Activated CD8-positive, alpha-beta memory T cell treated with anti-CD3 and anti-CD28 coated beads for 36 hours (primary cell): ENCODE measurements at regions not wholly inside any gene's neighbourhood (a gene's known extent, or its start where the extent isn't known, plus 50 kb on each side); places are given as distances from the start of the nearest gene placed in this dataset.

Experiments
- CTCF ChIA-PET: fragments of 350-600 bp; sonication (Branson Sonifier 250); formaldehyde crosslinking; loops from one replicate; lab custom pipeline; 2021; ENCODE audit warnings: antibody characterized with exemption; lab: Charles Lee
- POLR2A ChIA-PET: fragments of 350-600 bp; sonication (Branson Sonifier 250); formaldehyde crosslinking; loops from one replicate; lab custom pipeline; 2021; ENCODE audit warnings: antibody characterized with exemption; lab: Charles Lee

DNA sequence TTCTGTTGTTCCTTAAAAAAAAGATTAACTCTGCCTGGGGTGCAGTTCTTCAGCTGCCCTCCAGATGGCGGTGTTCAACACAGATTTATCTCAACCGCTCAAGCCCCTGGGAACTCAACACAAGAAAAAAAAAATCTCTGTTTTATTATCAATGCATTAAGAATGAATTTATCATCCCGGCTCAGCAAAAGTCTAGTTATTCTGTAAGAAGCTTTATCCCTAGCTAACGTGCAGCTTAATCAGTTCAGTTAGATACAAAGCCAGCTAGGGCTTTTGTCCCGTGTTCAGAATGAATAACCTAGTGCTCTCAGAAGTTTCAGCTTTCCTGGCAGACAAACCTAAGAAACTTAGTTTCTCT lies 475.9 kb upstream of the CCL2 start:
- ChIA-PET CTCF (interaction anchor here (0.7 to 3.3 kb wide), 4 partner anchors 13 to 405 kb away, joined by 3 to 15 read pairs (median 3); no protein-coding TSS in a partner anchor), POLR2A (no interaction called here)

DNA sequence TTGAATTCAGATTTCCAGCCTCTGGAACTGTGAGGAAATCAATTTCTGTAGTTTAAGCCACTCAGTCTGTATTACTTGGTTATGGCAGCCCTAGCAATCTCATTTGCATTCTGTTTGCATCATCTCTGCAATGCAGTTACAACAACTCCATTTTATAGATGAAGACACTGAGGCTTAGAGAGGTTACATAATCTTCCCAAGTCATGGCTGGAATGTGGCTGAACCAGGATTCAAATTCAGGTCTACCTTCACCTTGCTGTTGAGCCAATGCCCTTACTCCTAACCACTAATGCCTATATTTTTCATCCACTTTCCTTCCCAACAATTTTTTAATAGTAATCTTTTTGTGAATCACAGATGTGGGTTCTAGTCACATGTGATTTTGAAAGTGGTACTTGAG lies 469.8 kb upstream of the CCL2 start:
- ChIA-PET POLR2A (no interaction called here), CTCF (no interaction called here)

DNA sequence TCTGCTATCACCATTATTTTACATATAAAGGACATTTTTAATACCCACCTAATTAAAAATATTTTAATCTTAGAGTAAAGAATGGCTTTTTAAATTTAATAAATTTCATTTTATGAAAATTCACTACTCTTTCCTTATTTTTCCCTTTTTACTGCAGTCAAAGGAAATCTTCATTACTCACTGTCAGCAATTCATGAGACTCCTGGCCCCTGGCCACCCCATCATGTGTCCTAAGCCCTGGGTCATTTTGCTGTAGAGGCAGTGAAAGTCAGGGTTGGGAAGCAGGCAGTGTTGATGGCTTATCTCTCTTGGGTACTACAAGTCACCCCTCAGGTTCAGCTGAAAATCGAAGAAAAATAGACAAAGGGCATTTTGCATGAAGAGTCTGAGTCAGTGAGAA lies 468.6 kb upstream of the CCL2 start:
- ChIA-PET CTCF (no interaction called here), POLR2A (no interaction called here)

DNA sequence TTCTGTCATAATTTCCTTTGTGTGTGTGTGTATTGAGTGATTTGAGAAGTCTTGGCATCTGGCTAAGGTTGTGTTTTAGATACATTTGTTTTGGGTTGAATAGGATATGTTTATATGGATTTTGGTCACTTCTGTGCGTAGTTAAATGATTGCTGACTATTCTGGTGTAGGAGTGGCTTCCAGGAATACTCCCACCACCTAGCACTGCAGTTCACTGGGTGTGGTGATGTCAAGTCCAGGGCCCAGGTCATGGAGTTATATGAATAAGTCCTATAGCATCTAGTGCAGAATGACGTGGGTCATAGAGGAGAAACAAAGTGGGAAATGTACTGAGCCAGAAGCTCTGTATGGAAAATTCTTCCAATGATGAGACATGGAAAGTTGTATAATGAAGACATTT lies 465.4 kb upstream of the CCL2 start:
- ChIA-PET CTCF (interaction anchor here (0.5 kb wide), 1 partner anchor 10 kb away, joined by 3 read pairs; no protein-coding TSS in a partner anchor), POLR2A (no interaction called here)

DNA sequence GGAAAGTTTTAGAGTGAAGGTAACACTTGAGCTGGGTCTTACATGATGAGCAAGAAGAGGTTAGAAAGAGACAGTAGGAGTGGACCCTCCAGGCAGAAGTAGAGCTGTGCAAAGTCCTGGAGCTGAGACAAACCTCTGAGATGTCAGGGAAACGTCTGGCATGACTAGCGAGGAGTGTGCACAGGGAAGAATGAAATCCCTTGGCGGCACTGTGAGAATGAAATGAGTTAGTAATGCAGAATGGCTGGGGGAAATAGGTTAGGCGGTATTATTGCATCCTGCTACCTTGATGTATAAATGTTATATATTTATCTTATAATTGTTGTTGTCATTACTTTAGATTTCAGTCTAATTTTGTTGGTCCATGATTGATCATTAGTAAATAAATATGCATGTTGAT lies 457.9 kb upstream of the CCL2 start:
- POLR2A ChIA-PET: no interaction called here
- CTCF ChIA-PET: no interaction called here

DNA sequence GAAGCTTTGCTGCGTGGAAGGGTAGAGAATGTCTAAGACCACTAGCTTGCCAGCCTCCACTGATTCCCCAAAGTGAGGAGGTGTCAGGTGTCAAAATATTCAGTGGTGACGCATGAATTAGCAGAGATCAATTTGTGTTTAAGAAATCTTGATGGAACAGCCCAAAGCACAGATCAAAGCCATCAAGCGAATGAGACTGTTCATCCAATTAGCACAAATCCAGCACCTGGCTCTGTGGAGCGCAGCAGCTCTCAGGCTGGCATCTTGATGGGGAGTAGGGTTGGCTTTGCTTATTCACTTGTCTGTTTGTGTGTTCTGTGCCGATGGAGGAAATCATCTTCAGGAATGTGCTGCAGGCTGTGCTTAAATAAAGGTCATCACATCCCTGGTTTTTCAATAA lies 456.8 kb upstream of the CCL2 start:
- ChIA-PET CTCF (no interaction called here), POLR2A (no interaction called here)

DNA sequence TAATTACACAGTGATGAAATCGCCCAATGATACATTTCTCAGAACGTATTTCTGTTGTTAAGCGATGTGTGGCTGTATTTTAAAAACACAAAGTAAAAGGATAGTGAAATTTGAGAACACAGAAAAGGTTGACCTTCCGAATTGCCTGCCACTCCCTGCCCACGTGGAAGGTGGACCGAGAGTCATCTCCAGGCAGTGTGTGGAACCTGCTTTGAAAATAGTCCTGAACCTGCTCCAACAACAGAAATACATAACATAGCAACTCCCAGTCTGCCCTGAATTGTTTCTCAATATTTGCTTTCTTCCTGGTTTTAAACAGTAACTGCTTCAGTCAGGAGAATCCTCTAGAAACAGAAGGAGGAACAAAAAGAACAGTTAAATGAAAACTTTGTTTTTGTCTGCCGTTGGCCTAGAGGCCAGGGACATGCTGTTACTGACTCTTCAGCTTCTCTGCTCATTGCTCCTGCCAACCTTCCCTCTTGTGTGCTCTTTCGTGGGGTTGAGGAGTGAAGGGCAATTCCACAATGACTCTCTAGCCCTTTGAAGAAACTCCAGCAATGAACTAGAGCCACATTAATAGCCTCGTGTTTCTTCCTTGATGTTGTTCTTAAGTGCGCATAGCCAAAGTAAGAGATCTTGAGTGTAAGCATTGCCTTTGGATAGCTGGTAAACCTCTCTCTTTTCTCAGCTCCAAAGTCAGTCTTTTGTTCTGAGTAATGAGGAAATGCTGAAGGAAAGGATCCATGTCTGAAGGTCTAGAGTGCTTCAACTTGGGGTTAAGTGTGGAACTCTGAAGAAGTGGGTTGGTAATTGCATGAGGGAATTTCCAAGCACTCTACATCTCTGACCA lies 452.5 kb upstream of the CCL2 start:
- ChIA-PET CTCF (no interaction called here), POLR2A (no interaction called here)

DNA sequence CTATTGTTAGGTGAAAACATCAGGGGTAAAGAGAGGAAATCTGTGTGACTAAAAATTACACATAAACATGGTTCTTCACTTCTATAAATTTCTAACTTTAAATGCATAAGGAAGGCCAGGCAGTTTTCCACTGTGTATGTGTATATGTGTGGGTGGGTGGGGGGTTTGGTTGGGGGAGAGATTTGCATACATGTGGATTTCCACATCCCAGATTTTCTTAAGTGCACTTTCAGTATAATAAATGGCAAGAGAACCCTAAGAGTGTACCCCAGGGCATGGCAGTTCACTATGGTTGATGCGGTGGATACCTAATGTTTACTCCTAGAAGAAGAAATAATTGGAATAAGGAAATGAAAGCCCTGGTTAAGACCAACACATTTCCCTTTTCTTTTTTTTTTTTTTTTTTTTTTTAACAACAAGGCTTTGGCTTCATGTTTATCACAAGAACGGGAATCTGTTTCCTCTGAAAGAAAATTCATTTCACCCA lies 451.8 kb upstream of the CCL2 start:
- ChIA-PET POLR2A (no interaction called here), CTCF (no interaction called here)

DNA sequence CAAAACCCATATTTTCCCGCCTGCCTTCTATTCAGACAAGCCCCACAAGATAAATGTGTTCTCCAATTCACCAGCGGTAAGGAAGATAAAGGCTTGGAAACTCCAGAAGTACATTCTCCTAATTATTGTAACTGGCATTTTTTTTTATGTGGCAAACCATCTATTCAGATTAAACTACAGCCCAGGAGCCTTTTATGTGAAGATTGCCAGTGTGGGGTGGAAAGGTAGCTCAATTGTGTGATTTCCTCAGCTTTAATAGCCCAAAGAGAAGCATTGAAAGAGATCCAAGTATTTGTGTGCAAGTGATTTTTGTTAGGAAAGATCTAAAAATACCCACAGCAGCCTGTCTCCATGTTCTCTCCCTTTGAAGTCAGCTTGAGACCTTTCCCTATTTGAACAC lies 451.4 kb upstream of the CCL2 start:
- CTCF ChIA-PET: no interaction called here
- POLR2A ChIA-PET: no interaction called here

DNA sequence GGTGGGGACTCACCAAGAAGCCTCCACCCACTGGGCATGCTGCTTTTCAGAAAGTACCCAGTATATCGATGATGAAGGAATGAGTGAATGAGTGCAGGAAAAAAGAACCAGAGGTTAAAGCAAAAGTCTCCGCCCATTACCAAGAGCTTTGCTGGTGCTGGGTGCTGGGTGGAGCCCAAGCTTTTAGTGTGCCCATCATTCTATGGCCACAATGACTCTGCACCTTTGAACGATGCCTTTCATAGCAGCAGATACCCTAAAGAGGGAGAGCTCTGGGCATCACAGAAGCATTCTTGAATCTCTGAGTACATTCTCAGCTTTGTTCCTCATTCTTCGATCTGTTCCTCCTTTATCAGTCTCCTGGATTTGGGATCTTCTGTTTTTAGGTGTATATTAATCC lies 450.7 kb upstream of the CCL2 start:
- POLR2A ChIA-PET: no interaction called here
- CTCF ChIA-PET: no interaction called here

DNA sequence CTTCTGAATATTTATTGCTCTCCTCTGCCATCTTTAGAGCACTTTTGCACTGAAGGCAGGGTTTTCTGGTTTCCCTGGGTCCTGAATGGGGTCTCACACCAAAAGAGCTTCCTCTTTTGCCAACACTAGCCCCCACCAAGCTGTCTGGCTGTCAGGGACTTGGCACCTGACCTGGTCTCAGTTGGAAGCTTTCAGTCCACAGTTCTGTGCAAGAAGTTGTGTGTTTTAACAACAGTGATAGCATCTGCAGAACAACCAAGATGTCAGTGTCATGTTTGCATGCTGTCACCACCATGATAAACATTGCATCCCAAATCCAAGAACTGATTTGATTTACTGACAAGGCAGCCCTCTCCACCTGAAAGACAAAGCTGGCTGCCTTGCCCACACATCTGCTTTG lies 448.5 kb upstream of the CCL2 start:
- CTCF ChIA-PET: no interaction called here
- POLR2A ChIA-PET: no interaction called here

DNA sequence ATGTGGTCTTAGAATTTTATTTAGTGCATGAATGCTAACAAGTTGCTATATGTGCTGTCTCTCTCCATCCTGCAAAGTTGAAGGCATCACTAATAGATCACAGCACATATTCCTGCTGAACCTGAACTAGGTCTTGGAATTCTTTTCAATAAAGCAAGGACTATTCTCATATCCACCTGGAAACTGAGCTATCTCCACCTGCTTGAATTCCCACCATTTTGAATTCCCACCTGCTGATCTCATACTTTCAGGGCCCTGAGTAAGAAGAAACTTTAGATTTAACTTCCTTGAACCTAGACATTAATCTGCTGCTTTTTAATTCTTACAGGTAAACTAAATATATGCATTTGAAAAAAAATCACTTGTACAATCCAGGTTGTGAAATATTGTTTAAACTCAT lies 445.3 kb upstream of the CCL2 start:
- CTCF ChIA-PET: no interaction called here
- POLR2A ChIA-PET: no interaction called here

DNA sequence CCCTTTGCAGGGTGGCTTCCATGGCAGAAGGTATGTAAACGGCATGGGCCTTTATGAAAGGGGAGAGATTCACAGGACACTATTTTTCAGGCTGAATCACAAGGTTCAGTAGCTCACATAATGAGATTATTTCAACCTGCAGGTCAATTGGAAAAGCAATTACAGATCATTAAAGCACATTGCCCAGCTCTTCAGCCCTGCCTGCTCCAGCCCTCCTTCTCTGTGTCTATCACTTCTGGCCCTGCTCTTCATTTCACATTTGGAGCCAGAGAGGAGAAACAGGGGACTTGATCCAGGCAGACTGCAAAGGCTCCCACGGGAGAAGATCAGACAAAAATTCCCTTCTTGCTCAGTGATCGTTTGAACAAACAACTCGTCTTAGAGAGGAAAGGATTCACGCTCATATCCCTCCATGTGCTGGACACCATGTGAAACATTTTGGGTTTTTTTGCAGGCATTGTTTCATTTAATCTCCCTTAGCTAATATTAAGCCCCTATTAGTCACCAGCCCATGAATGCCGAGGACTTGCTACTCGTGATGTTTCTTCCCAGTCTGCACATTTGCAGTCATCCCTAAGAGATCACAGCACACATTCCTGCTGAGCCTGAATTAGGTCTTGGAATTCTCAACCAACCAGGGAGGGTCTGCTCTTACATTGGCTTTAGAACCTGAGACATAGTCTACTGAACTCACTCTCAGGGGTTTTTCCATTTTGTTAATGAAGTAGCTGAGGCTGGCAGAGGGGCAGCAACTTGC lies 443.9 kb upstream of the CCL2 start:
- ChIA-PET POLR2A (no interaction called here), CTCF (no interaction called here)

DNA sequence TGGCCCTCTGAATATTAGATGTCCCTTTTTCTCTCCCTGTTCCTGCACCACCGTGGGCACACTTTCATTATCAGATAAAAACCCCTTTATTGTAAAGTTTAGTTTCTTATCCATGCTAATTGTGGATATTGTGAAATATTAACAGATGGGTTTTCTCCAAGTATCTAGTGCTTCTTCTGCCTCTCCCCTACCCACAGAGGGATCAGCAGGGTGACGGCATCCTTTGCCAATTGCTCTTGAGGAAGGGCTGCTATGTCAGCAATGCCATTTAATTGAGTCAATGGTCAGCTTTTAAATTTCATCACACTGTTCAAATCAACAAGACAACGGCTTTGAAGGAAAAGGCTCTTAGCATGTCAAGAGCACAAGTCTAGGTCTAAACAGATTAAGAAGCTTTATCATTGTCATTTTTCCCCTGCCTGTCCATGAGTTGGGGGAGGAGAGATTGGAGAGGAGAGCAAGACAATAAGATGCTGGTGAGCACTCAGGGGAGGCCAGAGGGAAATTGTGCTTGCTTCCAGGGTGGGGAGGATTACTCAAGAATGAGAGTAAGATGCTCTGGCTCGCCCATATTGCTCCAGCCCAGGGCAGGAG lies 443.0 kb upstream of the CCL2 start:
- POLR2A ChIA-PET: no interaction called here
- CTCF ChIA-PET: no interaction called here

DNA sequence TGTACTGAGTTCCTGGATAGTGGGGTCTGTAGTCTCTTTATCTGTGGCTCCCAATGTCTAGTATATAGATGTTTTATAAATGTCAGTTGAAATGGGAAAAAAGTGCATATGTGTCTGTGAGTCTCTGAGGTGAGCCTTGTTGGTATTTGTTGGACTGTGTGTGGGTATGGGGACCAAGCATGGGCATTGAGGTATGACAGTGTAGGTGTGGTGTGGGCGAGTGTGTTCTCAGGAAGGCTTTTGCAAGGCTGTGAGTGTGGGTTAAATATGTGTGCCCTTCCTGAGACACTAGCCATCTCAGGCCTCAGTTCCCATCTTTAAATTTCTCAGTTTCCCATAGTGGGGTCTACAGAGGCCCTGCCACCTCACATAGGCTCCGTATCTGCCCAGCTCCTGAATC lies 440.2 kb upstream of the CCL2 start:
- ChIA-PET CTCF (no interaction called here), POLR2A (no interaction called here)

DNA sequence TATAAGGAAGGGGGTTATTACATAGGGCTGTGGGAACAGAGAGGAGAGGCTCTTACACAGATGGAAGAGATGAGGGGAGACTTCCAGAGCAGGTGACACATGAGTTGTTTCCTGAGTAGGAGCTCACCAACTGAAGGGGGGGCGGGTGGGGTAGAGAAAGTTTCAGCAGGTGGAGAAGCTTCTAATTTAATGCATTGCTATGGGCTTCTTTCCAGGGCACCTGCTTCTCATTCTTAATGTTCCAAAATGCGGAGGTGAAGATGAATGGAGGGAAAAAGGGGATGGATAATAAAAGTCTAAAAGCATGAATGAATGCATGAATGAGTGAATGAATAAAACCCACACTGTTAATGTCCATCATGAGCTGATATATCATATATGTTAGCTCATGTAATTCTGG lies 439.0 kb upstream of the CCL2 start:
- ChIA-PET CTCF (no interaction called here), POLR2A (no interaction called here)

DNA sequence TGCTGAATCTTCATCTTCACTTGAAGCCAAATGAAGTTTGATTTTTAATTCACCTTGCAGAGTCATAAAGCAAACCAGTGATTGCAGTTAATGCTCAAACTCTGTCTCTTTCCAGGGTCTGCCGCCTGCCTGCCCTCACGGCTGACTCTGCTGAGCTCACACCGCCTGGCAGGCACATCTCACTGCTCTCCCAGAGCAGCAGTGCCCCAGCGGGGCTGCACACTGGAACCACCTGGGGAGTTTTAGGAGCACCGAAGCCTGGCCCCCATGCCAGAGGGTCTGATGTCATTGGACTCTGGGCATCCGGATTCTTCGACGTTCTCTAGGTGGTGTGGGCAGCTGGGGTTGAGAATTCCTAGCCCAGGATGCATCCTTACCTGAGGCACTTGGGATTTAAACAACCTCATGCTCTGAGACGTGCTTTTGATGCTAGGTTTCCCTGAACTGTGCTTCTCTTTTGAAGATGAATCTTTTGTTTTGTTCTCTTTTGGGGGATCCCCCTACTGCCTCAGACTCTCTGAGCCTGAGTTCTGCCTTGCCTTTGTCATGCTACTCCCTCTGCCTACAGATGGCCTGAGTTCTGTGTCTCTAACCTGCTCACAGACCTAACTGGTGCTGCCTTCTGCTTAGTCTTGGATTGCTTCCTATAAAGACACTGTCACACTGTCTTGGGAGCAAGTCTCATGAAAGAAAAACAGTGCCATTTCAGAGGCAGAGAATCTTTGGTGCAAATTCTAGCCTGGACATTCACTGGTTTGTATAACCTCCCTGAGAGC lies 438.1 kb upstream of the CCL2 start:
- POLR2A ChIA-PET: no interaction called here
- CTCF ChIA-PET: no interaction called here

DNA sequence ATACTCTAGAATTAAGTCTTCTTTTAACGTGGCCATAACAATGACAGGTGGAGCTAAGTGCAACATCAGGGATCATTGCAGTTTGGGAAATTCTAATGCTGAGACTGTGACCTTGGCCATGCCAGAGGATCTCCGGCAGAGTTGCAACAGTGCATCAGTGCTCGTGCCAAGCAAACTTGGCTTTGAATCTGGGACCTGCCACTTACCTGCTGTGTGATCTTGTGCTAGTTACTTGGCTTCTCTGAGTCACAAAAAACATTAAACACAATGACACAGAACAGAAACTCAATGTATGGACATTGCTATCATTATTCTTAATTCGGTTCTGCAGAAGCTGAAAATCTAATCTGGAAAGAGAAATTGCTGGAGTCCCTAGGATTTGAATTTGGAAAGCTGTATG lies 435.5 kb upstream of the CCL2 start:
- ChIA-PET CTCF (no interaction called here), POLR2A (no interaction called here)

DNA sequence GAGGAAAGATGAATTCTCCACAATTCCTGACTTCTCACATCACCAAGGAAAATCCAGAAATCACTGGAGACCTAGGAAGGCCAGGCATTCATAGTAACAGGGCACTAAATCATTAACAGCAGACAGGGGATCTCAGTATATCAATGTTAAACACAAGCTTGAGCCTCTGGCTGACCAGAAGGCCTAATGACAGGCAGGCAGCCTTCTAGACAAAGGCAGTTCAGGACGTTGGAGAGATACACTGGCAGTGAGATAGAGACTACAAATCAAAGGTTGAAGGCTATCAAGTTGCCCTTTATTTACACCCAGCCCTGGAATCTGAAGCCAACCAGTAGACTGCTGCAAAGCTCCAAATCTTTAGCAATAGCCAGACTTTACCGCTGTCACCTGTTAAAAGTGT lies 422.8 kb upstream of the CCL2 start:
- ChIA-PET CTCF (no interaction called here), POLR2A (no interaction called here)

DNA sequence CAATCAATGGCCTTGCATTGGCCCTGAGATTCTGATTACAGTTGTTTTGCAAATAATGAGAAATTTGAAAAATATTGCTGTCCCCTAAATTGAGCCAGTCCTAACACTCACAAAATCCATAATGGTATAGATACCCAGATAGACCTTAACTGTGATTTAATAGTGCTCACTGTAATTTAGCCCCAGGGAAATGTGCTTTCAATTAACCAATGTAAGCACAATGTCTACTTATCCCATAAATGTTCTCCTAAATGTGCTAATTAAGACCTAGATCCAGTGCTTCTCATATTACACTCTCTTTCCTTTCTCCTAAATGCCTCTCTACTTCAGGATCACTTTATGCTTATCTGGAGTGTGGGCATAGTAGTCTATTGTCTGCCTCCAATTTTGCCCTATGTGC lies 417.8 kb upstream of the CCL2 start:
- CTCF ChIA-PET: no interaction called here

More for the DNA sequence above, 417.8 kb upstream of the CCL2 start:
- POLR2A ChIA-PET: no interaction called here
